ENCODE measurements at regions not wholly inside any gene's neighbourhood (a gene's known extent, or its start where the extent isn't known, plus 50 kb on each side); places are given as distances from the start of the nearest gene placed in this dataset.

DNA sequence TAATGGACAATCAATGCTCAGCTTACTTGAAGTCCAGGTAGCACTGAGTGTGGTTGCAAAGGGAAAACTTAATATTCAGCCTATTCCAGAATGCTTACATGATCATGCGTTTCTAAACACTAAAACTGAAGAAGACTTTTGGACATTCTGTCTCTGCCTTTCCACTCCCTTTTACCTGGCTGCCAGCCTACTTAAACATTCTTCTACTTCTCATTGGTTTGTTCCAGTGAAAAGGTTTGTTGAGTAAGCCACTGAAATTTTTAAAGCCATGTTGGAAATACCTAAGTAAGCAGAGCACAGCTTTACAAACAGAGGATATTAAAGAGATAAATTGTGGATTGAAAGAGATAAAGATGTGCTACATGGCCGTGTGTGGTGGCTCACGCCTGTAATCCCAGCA lies 1280.8 kb upstream of the AUTS2 start (continued):
- TF ChIP-seq, protein P1, sequence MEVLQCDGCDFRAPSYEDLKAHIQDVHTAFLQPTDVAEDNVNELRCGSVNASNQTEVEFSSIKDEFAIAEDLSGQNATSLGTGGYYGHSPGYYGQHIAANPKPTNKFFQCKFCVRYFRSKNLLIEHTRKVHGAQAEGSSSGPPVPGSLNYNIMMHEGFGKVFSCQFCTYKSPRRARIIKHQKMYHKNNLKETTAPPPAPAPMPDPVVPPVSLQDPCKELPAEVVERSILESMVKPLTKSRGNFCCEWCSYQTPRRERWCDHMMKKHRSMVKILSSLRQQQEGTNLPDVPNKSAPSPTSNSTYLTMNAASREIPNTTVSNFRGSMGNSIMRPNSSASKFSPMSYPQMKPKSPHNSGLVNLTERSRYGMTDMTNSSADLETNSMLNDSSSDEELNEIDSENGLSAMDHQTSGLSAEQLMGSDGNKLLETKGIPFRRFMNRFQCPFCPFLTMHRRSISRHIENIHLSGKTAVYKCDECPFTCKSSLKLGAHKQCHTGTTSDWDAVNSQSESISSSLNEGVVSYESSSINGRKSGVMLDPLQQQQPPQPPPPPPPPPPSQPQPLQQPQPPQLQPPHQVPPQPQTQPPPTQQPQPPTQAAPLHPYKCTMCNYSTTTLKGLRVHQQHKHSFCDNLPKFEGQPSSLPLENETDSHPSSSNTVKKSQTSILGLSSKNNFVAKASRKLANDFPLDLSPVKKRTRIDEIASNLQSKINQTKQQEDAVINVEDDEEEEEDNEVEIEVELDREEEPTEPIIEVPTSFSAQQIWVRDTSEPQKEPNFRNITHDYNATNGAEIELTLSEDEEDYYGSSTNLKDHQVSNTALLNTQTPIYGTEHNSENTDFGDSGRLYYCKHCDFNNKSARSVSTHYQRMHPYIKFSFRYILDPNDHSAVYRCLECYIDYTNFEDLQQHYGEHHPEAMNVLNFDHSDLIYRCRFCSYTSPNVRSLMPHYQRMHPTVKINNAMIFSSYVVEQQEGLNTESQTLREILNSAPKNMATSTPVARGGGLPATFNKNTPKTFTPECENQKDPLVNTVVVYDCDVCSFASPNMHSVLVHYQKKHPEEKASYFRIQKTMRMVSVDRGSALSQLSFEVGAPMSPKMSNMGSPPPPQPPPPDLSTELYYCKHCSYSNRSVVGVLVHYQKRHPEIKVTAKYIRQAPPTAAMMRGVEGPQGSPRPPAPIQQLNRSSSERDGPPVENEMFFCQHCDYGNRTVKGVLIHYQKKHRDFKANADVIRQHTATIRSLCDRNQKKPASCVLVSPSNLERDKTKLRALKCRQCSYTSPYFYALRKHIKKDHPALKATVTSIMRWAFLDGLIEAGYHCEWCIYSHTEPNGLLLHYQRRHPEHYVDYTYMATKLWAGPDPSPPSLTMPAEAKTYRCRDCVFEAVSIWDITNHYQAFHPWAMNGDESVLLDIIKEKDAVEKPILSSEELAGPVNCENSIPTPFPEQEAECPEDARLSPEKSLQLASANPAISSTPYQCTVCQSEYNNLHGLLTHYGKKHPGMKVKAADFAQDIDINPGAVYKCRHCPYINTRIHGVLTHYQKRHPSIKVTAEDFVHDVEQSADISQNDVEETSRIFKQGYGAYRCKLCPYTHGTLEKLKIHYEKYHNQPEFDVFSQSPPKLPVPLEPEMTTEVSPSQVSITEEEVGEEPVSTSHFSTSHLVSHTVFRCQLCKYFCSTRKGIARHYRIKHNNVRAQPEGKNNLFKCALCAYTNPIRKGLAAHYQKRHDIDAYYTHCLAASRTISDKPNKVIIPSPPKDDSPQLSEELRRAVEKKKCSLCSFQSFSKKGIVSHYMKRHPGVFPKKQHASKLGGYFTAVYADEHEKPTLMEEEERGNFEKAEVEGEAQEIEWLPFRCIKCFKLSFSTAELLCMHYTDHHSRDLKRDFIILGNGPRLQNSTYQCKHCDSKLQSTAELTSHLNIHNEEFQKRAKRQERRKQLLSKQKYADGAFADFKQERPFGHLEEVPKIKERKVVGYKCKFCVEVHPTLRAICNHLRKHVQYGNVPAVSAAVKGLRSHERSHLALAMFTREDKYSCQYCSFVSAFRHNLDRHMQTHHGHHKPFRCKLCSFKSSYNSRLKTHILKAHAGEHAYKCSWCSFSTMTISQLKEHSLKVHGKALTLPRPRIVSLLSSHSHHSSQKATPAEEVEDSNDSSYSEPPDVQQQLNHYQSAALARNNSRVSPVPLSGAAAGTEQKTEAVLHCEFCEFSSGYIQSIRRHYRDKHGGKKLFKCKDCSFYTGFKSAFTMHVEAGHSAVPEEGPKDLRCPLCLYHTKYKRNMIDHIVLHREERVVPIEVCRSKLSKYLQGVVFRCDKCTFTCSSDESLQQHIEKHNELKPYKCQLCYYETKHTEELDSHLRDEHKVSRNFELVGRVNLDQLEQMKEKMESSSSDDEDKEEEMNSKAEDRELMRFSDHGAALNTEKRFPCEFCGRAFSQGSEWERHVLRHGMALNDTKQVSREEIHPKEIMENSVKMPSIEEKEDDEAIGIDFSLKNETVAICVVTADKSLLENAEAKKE (CRISPR knock-in tag; IDR thresholded peaks at IDR 0.05) = no peak
- TF ChIP-seq POLR2AphosphoS5 (IDR thresholded peaks at IDR 0.05; ENCODE audit: low read depth) (no peak), CREB1 (CRISPR knock-in tag; IDR thresholded peaks at IDR 0.05; ENCODE audit: low read depth) (no peak)
- TF ChIP-seq, protein P2, sequence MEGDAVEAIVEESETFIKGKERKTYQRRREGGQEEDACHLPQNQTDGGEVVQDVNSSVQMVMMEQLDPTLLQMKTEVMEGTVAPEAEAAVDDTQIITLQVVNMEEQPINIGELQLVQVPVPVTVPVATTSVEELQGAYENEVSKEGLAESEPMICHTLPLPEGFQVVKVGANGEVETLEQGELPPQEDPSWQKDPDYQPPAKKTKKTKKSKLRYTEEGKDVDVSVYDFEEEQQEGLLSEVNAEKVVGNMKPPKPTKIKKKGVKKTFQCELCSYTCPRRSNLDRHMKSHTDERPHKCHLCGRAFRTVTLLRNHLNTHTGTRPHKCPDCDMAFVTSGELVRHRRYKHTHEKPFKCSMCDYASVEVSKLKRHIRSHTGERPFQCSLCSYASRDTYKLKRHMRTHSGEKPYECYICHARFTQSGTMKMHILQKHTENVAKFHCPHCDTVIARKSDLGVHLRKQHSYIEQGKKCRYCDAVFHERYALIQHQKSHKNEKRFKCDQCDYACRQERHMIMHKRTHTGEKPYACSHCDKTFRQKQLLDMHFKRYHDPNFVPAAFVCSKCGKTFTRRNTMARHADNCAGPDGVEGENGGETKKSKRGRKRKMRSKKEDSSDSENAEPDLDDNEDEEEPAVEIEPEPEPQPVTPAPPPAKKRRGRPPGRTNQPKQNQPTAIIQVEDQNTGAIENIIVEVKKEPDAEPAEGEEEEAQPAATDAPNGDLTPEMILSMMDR (conservative IDR thresholded peaks at IDR 0.05; ENCODE audit: low read depth in 2 of 2) = no peak

DNA sequence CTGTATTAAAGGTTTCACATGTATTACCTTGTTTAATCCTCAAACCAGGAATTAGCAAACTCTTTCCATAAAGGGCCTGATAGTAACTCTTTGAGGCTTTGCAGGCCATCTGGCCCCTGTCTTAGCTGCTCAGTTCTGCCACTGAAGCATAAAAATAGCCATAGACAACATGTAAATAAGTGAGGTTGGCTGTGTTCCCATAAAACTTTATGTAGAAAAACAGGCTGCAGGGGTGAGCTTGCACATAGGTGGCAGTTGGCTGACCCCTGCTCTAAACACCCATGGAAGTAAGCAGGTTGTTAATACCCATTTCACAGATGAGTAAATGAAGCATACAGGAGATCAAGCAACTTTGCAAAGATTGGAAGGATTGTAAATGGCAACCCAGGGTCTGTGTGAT lies 1279.2 kb upstream of the AUTS2 start:
- H3K36me3 Mint-ChIP-seq (ENCODE audit: low read depth) = peaks cover 13% of the 10 kb centered on the region; the same call in 2 of the 3 replicates
- no peak for DNase-seq (ENCODE audit: low spot score)
- no peaks in the 10 kb centered on the region for H3K27me3 ChIP-seq (ENCODE audit: insufficient read depth)
- no peaks in the 10 kb centered on the region for H4K20me1 ChIP-seq (replicated peaks; ENCODE audit: insufficient read depth)
- H3K79me2 ChIP-seq (replicated peaks; ENCODE audit: insufficient read depth) = no peaks in the 10 kb centered on the region
- peaks cover 89% of the 10 kb centered on the region for H3K9me3 Mint-ChIP-seq
- no peaks in the 10 kb centered on the region for H3K36me3 ChIP-seq (ENCODE audit: insufficient read depth)
- no peak overlapping the region for H3K27ac Mint-ChIP-seq
- H3K27ac ChIP-seq (ENCODE audit: low read depth) = no peak overlapping the region
- H3K27me3 Mint-ChIP-seq (ENCODE audit: insufficient read depth, low read depth, poor library complexity) = peaks cover 3% of the 10 kb centered on the region
- no peaks in the 10 kb centered on the region for H3K9me2 ChIP-seq (ENCODE audit: insufficient read depth)
- no peak overlapping the region for H3K4me3 Mint-ChIP-seq
- no peak for ATAC-seq
- H3F3A ChIP-seq (replicated peaks; ENCODE audit: low read depth) = no peaks in the 10 kb centered on the region
- no peaks in the 10 kb centered on the region for H3K4me1 Mint-ChIP-seq
- H2AFZ ChIP-seq = no peak overlapping the region
- H3K4me2 ChIP-seq = no peak overlapping the region
- no peaks in the 10 kb centered on the region for H3K4me1 ChIP-seq (ENCODE audit: insufficient read depth)
- H3K4me3 ChIP-seq = no peak overlapping the region
- TF ChIP-seq EZH2phosphoT487 (IDR thresholded peaks at IDR 0.05; ENCODE audit: unreplicated experiment) (no peak), NANOG (IDR thresholded peaks at IDR 0.05; ENCODE audit: borderline replicate concordance) (no peak), EZH2 (IDR thresholded peaks at IDR 0.05; ENCODE audit: low read depth, unreplicated experiment) (no peak), JUNB (IDR thresholded peaks at IDR 0.05; ENCODE audit: unreplicated experiment) (no peak), ZNF331 (CRISPR knock-in tag; IDR thresholded peaks at IDR 0.05; ENCODE audit: low read depth) (no peak), STAT1 (IDR thresholded peaks at IDR 0.05; ENCODE audit: unreplicated experiment) (no peak)
